ENCODE measurements at regions not wholly inside any gene's neighbourhood (a gene's known extent, or its start where the extent isn't known, plus 50 kb on each side); places are given as distances from the start of the nearest gene placed in this dataset.

- no peak for TF ChIP-seq POLR2A (IDR thresholded peaks at IDR 0.05)
- no peak for TF ChIP-seq CTCF (IDR thresholded peaks at IDR 0.05)
Measured at GRCh38 chr5:51684794-51685355, 301.6 kb downstream of the ISL1 start.
